Chondrocyte (in vitro differentiated cells): ENCODE measurements at regions not wholly inside any gene's neighbourhood (a gene's known extent, or its start where the extent isn't known, plus 50 kb on each side); places are given as distances from the start of the nearest gene placed in this dataset.

Source experiments
- DNase-seq: peaks from one replicate; pipeline ENCODE4 v3.0.0; 2021; ENCODE audit warnings: mixed read lengths, low spot score
- H3K27ac Mint-ChIP-seq: one replicate; pipeline ENCODE4 v1.8.0; 2021; ENCODE audit warnings: mild to moderate bottlenecking, moderate library complexity, mixed read lengths; ENCODE audit not compliant: unreplicated experiment
- H3K27me3 Mint-ChIP-seq: 2 replicates; pipeline ENCODE4 v1.8.0; 2021; ENCODE audit warnings: low read depth, mixed read lengths
- H3K36me3 Mint-ChIP-seq: 2 replicates; pipeline ENCODE4 v1.8.0; 2021; ENCODE audit warnings: low read depth, mixed read lengths
- H3K4me1 Mint-ChIP-seq: 2 replicates; pipeline ENCODE4 v1.8.0; 2021; ENCODE audit warnings: low read depth, mild to moderate bottlenecking, mixed read lengths
- H3K4me3 Mint-ChIP-seq: one replicate; pipeline ENCODE4 v1.8.0; 2021; ENCODE audit warnings: mild to moderate bottlenecking, moderate library complexity, mixed read lengths; ENCODE audit not compliant: unreplicated experiment
- H3K9me3 Mint-ChIP-seq: 2 replicates; pipeline ENCODE4 v1.8.0; 2021; ENCODE audit warnings: low read depth, mixed read lengths
- TF ChIP-seq, protein P1 (sequence below): fragments of 200-600 bp; sonication (generic); IDR thresholded peaks from 2 replicates; pipeline ENCODE4 v1.5.0; 2021; ENCODE audit warnings: antibody characterized with exemption, mild to moderate bottlenecking, moderate library complexity

DNA sequence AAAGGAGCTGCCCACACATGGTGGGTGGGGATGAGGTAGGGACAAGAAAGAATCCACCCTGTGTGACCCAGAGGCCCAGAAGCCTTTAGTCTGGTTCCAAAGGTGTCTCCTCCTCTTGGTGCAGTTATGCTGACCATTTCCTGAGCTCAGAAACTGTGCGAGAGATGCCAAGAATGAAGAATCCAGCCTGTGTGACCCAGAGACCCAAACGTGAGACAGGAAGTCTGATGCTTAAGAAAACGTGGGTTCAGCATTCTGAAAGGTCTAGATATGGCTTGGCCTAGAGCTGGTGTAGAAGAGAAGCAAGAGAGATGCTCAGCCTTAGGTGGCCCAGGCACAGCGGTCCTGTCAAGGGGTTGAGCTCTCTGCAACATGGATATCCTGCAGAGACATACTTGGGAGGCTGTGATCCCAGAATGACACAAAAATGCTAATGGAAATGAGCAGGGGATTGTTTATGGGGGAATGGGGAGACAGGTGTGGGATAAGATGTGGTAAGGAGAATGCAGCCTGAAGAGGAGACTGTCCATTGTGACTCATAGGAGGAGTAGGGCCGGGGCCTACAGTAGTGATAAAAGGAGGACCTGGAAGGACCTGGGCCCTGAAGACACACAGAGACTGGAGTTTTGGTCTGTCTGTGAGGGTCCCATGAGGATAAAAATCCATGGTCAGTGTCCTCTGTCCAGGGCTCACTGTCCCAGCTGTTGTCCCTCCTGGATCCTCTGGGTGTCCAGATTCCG is 79.0 kb downstream of the ZNF280B start:
- TF ChIP-seq, protein P1, sequence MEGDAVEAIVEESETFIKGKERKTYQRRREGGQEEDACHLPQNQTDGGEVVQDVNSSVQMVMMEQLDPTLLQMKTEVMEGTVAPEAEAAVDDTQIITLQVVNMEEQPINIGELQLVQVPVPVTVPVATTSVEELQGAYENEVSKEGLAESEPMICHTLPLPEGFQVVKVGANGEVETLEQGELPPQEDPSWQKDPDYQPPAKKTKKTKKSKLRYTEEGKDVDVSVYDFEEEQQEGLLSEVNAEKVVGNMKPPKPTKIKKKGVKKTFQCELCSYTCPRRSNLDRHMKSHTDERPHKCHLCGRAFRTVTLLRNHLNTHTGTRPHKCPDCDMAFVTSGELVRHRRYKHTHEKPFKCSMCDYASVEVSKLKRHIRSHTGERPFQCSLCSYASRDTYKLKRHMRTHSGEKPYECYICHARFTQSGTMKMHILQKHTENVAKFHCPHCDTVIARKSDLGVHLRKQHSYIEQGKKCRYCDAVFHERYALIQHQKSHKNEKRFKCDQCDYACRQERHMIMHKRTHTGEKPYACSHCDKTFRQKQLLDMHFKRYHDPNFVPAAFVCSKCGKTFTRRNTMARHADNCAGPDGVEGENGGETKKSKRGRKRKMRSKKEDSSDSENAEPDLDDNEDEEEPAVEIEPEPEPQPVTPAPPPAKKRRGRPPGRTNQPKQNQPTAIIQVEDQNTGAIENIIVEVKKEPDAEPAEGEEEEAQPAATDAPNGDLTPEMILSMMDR: no peak
- no peak overlapping the region for H3K27ac Mint-ChIP-seq
- no peak overlapping the region for H3K4me3 Mint-ChIP-seq
- H3K4me1 Mint-ChIP-seq: no peaks in the 10 kb centered on the region
- H3K9me3 Mint-ChIP-seq: peaks cover 9% of the 10 kb centered on the region
- no peaks in the 10 kb centered on the region for H3K36me3 Mint-ChIP-seq
- peaks cover 55% of the 10 kb centered on the region for H3K27me3 Mint-ChIP-seq
- DNase-seq: no peak

DNA sequence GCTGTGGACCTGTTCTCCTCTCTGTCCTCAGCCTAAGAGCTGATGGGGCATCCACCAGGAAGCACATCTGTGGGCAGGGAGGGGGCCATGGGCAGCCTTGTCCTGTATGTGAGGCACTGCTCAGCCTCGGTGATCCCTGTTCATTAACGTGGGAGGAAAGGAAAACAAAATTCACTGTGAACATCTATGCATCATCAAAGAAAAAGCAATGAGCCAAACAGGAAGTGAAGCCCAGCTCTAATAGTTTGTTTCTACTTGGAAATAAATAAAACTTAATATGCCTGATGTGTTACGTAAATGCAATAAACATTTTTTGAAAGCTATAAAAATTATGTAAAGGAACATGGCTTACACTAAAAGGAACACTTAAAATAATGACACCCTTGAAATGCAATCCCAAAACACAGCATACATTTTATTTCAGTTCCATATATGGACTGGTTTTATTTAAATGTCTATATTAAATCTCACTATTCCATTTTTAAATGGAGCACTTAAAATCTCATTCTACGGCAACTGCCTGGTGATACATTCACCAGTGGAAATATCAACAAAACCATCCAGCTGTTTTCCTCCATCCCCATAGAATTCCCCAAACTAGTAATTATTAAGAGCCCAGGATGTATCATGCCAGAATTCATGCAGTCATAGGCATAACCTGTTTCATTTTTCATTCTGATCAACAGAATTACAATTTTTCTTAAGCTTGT is 78.3 kb downstream of the ZNF280B start:
- no peak for DNase-seq
- Mint-ChIP-seq H3K27me3 (peaks cover 55% of the 10 kb centered on the region), H3K27ac (no peak overlapping the region), H3K9me3 (peaks cover 13% of the 10 kb centered on the region), H3K4me3 (no peak overlapping the region), H3K4me1 (no peaks in the 10 kb centered on the region), H3K36me3 (no peaks in the 10 kb centered on the region)
- TF ChIP-seq, protein P1: no peak

DNA sequence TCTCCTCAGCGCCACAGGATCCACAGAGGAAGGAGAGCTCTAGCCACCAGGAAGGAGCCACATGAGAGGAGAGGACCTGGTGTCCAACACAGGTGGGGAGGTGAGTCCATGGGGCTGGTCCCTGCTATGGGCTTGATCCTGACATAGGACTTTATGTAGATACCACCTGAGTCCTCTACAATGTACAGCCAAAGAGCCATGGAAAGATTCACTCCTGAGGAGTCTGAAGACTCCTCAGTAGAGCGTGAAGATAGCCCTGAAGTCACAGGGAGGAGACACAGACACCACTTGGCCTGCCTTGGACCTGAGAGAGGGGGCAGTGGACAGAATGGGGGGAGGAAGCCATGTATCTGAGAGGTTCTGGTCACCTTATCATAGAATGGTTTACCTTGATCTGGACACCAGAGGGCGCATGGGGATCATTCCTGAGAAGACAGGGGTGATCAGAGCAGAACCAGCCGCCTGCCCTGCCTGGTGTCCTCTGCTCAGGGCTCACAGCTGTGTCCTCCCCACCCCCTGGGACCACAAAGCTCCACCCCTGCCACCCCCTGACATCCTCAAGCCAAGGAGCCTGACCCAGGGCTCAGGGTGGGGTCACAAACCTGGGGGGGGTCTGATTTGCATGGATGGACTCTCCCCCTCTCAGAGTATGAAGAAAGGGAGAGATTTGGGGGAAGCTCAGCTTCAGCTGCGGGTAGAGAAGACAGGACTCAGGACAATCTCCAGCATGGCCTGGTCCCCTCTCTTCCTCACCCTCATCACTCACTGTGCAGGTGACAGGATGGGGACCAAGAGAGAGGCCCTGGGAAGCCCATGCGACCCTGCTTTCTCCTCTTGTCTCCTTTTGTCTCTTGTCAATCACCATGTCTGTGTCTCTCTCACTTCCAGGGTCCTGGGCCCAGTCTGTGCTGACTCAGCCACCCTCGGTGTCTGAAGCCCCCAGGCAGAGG is 77.0 kb downstream of the ZNF280B start:
- no peak for DNase-seq
- peaks cover 13% of the 10 kb centered on the region for H3K9me3 Mint-ChIP-seq
- peaks cover 57% of the 10 kb centered on the region for H3K27me3 Mint-ChIP-seq
- no peak overlapping the region for H3K4me3 Mint-ChIP-seq
- TF ChIP-seq, protein P1: peak; percentile 77
- H3K4me1 Mint-ChIP-seq: no peaks in the 10 kb centered on the region
- no peak overlapping the region for H3K27ac Mint-ChIP-seq
- no peaks in the 10 kb centered on the region for H3K36me3 Mint-ChIP-seq

DNA sequence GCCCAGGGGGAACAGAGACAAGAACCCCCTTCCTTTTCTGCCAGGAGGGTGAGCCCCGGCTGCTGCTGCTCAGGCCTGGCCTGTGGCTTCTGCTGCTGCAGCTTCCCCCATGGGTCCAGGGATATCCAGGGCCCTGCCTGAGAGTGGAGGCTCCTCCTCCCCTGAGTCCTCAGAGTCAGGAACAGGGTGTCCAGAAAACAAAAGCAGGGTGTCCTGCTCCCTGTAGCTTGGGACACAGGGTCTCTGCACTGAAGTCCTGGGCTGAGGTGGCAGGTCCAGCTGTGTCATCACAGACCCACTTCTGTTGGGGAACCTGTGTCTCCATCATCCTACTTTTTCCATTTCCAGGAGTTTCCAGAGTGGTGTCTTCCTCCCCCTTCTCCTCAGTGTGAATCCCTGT is 76.1 kb downstream of the ZNF280B start:
- Mint-ChIP-seq H3K27ac (no peak overlapping the region), H3K27me3 (peaks cover 57% of the 10 kb centered on the region), H3K36me3 (no peaks in the 10 kb centered on the region), H3K9me3 (peaks cover 13% of the 10 kb centered on the region), H3K4me3 (no peak overlapping the region), H3K4me1 (no peaks in the 10 kb centered on the region)
- TF ChIP-seq, protein P1: no peak
- no peak for DNase-seq

DNA sequence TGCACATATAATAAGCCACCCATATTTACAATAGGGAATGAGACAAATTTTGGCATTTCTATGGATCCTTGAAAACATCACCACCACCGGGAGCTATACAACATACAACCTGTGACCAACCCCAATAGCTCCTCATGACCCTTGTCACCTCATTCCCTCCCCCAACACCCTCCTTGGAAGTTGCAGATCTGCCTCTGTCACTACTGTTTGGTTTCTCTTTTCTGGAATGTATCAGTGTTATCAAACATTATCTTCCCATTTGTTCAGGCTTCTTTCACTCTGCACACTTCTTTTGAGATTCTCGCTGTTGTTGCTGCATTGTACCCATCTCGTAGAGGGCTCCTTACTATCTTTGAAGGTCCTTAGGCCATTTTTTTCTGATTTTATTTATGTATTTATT is 75.6 kb downstream of the ZNF280B start:
- Mint-ChIP-seq H3K9me3 (peaks cover 13% of the 10 kb centered on the region), H3K27ac (no peak overlapping the region), H3K4me1 (no peaks in the 10 kb centered on the region), H3K36me3 (no peaks in the 10 kb centered on the region), H3K27me3 (peaks cover 59% of the 10 kb centered on the region), H3K4me3 (no peak overlapping the region)
- TF ChIP-seq, protein P1: no peak
- no peak for DNase-seq
